Lower leg skin (tissue), 4 donors: ENCODE measurements at regions not wholly inside any gene's neighbourhood (a gene's known extent, or its start where the extent isn't known, plus 50 kb on each side); places are given as distances from the start of the nearest gene placed in this dataset.

Source experiments
- DNase-seq, 2 donors: peaks; one replicate each; pipeline ENCODE4 v3.0.0-alpha.2; 2019; ENCODE audit warnings: low spot score in 2 of 2
- H3K4me3 ChIP-seq: fragments of 200-600 bp; sonication (generic); 2 replicates; pipeline ENCODE4 v1.5.1; 2017; ENCODE audit warnings: mild to moderate bottlenecking, low read depth; ENCODE audit not compliant: poor library complexity, severe bottlenecking
- POLR2A ChIP-seq, 2 donors: fragments of 450-650 bp; IDR thresholded peaks; one replicate each; pipeline ENCODE4 v1.6.1; 2016 to 2017; ENCODE audit warnings: antibody characterized with exemption in 2 of 2, mild to moderate bottlenecking in 1 of 2, moderate library complexity in 1 of 2
- WGBS, 2 donors: methylation state at CpG; one replicate each; pipeline ENCODE4 v1.1.5; 2018; 5-methylcytosine and 5-hydroxymethylcytosine counted together
- intact Hi-C: fragments of 100-400 bp; cut with DNase I; formaldehyde crosslinking; loops from one replicate; pipeline ENCODE4 v1.15.0; 2023; ENCODE audit warnings: low total_unique reads
- TF ChIP-seq, protein P1 (sequence below), 3 donors: fragments of 450-650 bp; IDR thresholded peaks; one replicate each; pipeline ENCODE4 v1.5.1; 2016; ENCODE audit warnings: antibody characterized with exemption in 3 of 3, mild to moderate bottlenecking in 3 of 3, moderate library complexity in 2 of 3

GRCh38 chr3:135752851-135753250 lies 212.7 kb upstream of the PPP2R3A start:
- H3K4me3 ChIP-seq, result no peak overlapping the region
- no peak for DNase-seq
- intact Hi-C loops, result no loop called here
- TF ChIP-seq, protein P1, sequence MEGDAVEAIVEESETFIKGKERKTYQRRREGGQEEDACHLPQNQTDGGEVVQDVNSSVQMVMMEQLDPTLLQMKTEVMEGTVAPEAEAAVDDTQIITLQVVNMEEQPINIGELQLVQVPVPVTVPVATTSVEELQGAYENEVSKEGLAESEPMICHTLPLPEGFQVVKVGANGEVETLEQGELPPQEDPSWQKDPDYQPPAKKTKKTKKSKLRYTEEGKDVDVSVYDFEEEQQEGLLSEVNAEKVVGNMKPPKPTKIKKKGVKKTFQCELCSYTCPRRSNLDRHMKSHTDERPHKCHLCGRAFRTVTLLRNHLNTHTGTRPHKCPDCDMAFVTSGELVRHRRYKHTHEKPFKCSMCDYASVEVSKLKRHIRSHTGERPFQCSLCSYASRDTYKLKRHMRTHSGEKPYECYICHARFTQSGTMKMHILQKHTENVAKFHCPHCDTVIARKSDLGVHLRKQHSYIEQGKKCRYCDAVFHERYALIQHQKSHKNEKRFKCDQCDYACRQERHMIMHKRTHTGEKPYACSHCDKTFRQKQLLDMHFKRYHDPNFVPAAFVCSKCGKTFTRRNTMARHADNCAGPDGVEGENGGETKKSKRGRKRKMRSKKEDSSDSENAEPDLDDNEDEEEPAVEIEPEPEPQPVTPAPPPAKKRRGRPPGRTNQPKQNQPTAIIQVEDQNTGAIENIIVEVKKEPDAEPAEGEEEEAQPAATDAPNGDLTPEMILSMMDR (IDR thresholded peaks at IDR 0.05), result no peak
- no peak for TF ChIP-seq POLR2A (IDR thresholded peaks at IDR 0.05)
- 66 to 74% methylated on average over 2 of the region's 2 CpGs for whole genome bisulfite sequencing, 2 donors

- 91 to 98% methylated on average over 7 of the region's 7 CpGs for WGBS, 2 donors
- intact Hi-C loops, result no loop called here
- no peak for DNase-seq
- H3K4me3 ChIP-seq, result no peak overlapping the region
- TF ChIP-seq, protein P1 (IDR thresholded peaks at IDR 0.05), result no peak
- no peak for TF ChIP-seq POLR2A (IDR thresholded peaks at IDR 0.05)
These were observed 212.0 kb upstream of the PPP2R3A start for GRCh38 chr3:135753506-135753905.

GRCh38 chr3:135755330-135756105 lies 210.0 kb upstream of the PPP2R3A start:
- intact Hi-C loops, result no loop called here
- 48 to 52% methylated on average over 2 of the region's 2 CpGs for WGBS, 2 donors
- no peak overlapping the region for H3K4me3 ChIP-seq
- DNase-seq, result no peak
- TF ChIP-seq, protein P1 (IDR thresholded peaks at IDR 0.05), result no peak
- no peak for TF ChIP-seq POLR2A (IDR thresholded peaks at IDR 0.05)

DNA sequence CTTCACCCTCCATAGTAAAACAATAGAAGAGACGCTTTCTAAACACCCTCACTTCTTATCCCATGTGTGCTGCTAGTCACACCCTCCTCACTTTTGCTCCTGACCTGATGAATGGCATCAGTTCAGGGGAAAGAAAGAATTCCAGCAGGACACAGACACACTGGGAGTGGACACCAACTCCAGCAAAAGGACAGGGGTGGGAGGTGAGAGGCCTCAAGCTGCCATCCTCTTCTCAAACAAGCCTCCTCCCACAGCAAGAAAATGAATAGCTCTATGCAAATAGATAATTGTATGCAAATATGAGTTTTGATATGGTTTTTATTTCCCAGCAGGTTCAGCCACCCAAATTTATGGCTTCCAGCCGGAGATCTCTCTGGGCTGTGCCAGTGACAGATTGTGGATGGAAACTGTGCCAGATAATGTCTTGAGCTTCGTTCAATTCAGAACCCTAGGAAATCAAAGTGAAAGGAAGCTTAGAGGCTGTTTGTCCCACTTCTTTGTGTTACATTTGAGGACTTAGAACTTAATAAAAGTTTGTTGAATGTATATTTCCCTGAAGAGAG lies 209.3 kb upstream of the PPP2R3A start:
- intact Hi-C loops, result no loop called here
- H3K4me3 ChIP-seq, result no peak overlapping the region
- DNase-seq, result no peak
- WGBS, 2 donors, result 44 to 45% methylated on average over 3 of the region's 3 CpGs
- TF ChIP-seq, protein P1 (IDR thresholded peaks at IDR 0.05), result no peak
- no peak for TF ChIP-seq POLR2A (IDR thresholded peaks at IDR 0.05)

- intact Hi-C loops, result no loop called here
- no peak overlapping the region for H3K4me3 ChIP-seq
- 67 to 69% methylated on average over 4 of the region's 4 CpGs for WGBS, 2 donors
- TF ChIP-seq, protein P1 (IDR thresholded peaks at IDR 0.05), result no peak
- no peak for TF ChIP-seq POLR2A (IDR thresholded peaks at IDR 0.05)
- DNase-seq, result no peak
These were observed 208.1 kb upstream of the PPP2R3A start for GRCh38 chr3:135757421-135757820.
